K562 (cell line): ENCODE measurements at regions not wholly inside any gene's neighbourhood (a gene's known extent, or its start where the extent isn't known, plus 50 kb on each side); places are given as distances from the start of the nearest gene placed in this dataset.

Experiments
- CTCF ChIP-seq, 3 experiments: IDR thresholded peaks in 2 of 3; conservative IDR thresholded peaks in 1 of 3; 2 replicates each; pipeline ENCODE4 v1.5.1; 2011 to 2012; ENCODE audit warnings: low read length in 3 of 3, mild to moderate bottlenecking in 3 of 3, control low read depth in 2 of 3, improper control_type of control experiment in 1 of 3, inconsistent platforms in 1 of 3, low read depth in 1 of 3, mixed read lengths in 1 of 3, moderate library complexity in 1 of 3; ENCODE audit not compliant: insufficient read depth in 2 of 3
- JUN ChIP-seq, 2 experiments: sonication (generic) in 1 of 2; formaldehyde crosslinking in 1 of 2; IDR thresholded peaks; 2 replicates each; pipeline versions ENCODE4 v1.6.1 to v1.8.0; 2012 to 2022; ENCODE audit warnings: borderline replicate concordance in 2 of 2, mild to moderate bottlenecking in 2 of 2, improper control_type of control experiment in 1 of 2, low read depth in 1 of 2, low read length in 1 of 2, missing genetic modification reagents in 1 of 2
- PKNOX1 ChIP-seq: fragments of 450-650 bp; IDR thresholded peaks from 2 replicates; pipeline ENCODE4 v1.6.1; 2016
- POLR2A ChIP-seq: fragments of 450-650 bp; conservative IDR thresholded peaks from 2 replicates; pipeline ENCODE4 v1.6.1; 2016
- ZNF830 ChIP-seq: fragments of 250-450 bp; sonication (Bioruptor Pico); IDR thresholded peaks from 2 replicates; pipeline ENCODE4 v1.5.0; 2021; ENCODE audit warnings: mild to moderate bottlenecking

GRCh38 chr2:217076657-217077232, 216.9 kb upstream of the TNP1 start:
- TF ChIP-seq PKNOX1 (no peak), CTCF (IDR thresholded peaks at IDR 0.05 in 2 of 3, conservative IDR thresholded peaks at IDR 0.05 in 1 of 3; ENCODE audit: insufficient read depth in 2 of 3, low read depth in 1 of 3, low read length in 3 of 3) (no peak), POLR2A (no peak), ZNF830 (no peak), JUN (IDR thresholded peaks at IDR 0.05; ENCODE audit: borderline replicate concordance, low read depth, low read length) (no peak), JUN (CRISPR knock-in tag; IDR thresholded peaks at IDR 0.05; ENCODE audit: borderline replicate concordance) (no peak)
